LHCN-M2 (cell line): ENCODE measurements at regions not wholly inside any gene's neighbourhood (a gene's known extent, or its start where the extent isn't known, plus 50 kb on each side); places are given as distances from the start of the nearest gene placed in this dataset.
"Not testable (repeated sequence)": the region's sequence is repeated elsewhere in the genome, so short reads cannot be mapped to it uniquely, and the experiment has no call there.

Source experiments
- DNase-seq: peaks from one replicate; pipeline ENCODE4 v3.0.0-alpha.2; 2012; ENCODE audit warnings: low read depth

DNA sequence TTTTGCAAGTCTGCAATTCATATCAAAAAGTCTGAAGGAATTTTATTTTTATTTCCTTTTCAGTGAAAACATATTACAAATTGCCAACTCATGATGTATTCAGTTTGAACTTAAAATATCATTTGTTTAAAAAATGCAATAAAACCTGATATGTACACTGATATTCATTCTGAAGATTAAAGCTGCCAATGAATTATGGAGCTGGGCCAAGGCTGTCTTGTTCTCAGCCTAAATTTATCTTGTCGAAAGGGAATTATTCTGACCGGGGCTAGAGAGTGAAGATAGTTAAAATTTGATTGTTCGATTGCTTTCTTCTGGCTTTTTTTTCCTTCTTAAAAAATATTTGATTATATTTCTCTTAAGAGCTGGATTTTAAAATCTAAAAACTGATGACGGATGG is 54.0 kb upstream of the RBFOX1 start:
- DNase-seq = no peak

DNA sequence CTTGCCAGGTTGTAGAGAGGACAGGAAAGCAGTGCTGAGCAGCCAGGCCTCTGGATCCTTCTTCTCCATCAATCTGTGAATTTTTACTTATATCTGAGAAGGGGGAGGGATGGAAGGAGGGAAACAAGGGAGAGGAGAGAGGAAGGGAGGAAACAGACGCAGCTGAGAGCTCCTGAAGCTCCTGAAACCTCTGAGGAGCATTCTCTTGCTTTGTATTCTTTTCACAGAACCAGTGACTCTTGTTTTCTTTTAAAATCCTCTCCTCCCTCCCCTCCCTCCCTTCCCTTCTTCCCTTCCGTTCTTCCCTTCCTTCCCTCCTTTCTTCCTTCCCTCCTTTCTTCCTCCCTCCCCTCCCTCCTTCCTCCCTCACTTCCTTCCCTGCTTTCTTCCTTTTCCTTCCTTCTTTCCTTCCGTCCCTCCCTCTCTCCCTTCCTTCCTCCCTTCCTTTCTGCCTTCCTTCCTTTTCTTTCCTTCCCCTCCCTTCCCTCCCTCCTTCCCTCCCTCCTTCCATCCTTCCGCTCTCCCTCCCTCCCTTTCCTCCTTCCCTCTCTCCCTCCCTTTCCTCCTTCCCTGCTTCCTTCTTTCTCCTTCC is 60.0 kb upstream of the RBFOX1 start:
- DNase-seq = no peak

DNA sequence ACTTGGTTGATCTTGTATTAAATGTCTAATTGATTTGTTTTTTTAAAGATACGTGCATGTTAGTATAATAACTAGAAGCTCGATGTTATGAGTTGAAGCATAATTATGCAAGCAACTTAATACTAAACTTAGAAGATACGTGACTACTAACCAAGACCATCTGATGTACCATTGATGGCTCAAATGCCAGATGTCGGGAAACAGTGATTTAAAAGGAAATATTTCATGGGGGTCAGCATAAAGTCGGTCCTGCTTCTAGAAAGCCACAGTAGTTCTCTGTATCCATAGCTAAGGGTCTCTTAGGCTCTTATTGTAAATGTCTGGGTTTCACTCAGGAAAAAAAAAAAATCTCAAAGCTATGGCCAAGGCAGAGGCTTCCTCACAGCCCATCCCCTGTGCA is 61.2 kb upstream of the RBFOX1 start:
- DNase-seq = no peak

GRCh38 chr16:7270823-7271222 is 61.8 kb upstream of the RBFOX1 start:
- DNase-seq = no peak

DNA sequence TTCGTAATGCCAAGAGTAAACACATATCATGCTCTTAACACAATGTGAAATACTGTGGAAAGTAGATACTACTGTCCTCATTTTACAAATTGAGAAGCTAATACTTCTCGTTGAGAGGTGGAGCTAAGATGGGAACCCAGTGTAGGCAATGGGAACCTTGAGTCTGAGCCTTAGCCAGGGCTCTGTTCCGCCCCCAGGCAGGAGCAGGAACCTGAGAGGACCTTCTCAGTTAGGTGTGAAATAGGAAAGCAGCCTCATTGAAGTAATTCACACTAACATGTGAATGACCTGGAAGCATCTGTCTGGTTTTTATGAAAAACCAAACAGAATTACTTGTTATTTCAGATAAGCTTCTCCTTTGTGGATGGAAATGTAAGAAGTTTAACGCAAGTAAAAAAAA is 62.6 kb upstream of the RBFOX1 start:
- no peak for DNase-seq

- peak; percentile 42 for DNase-seq
Measured at GRCh38 chr16:7268182-7268581, 64.5 kb upstream of the RBFOX1 start.

DNA sequence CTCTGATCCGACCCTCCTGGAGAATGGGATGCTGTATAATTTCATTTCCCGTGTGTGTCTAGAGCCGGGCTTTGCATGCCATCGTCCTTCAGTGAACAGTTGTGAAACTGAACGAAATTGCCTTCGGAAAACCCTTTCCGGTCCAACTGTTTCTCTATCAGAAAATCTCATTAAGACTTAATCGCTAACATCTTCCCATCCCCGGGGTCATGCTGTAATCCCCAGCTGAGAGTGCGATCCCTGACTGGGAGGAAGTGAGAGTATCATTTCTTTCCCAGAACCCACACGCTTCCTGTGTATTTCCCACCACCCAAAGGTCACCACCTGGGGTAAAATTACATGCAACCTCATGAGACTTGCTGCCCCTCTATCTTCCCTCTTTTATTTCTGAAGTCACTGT is 75.6 kb upstream of the RBFOX1 start:
- DNase-seq = no peak

DNA sequence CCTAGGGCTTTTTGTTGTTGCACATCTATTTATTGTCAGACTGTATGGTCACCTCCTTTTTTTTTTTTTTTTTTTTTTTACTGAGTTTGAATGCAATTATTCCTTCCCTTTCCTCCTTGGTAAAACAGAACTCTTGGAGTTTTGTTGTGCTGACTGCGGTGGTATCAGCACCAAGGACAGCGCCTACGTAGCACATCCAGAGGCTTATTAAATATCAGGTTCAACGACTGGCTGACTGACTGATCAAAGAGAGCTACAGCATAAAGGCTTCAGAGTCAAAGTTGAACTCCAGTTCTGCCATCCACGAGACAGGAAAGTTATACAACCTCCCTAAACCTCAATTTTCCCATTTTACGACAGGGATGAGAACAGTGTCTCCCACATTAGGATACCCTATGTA is 86.1 kb upstream of the RBFOX1 start:
- DNase-seq = peak; percentile 1

DNA sequence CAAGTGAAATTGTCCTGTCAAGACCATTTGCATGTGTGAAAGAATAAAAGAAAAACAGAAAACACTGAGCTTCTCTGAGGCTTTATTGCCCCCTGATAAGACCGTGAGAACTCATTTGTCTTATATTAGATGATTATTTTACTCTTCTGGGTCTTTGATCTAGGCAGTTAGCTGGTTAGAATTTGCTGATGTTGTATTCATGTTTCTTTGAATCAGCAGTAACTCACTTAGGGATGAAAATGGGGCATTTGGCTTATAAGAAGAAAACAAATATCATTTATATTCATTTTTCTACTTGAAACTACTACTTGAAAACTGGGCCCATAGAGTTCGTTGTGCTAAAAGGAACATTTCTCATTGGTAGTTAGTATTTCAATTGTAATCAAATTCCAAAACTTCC is 93.1 kb upstream of the RBFOX1 start:
- DNase-seq = no peak

DNA sequence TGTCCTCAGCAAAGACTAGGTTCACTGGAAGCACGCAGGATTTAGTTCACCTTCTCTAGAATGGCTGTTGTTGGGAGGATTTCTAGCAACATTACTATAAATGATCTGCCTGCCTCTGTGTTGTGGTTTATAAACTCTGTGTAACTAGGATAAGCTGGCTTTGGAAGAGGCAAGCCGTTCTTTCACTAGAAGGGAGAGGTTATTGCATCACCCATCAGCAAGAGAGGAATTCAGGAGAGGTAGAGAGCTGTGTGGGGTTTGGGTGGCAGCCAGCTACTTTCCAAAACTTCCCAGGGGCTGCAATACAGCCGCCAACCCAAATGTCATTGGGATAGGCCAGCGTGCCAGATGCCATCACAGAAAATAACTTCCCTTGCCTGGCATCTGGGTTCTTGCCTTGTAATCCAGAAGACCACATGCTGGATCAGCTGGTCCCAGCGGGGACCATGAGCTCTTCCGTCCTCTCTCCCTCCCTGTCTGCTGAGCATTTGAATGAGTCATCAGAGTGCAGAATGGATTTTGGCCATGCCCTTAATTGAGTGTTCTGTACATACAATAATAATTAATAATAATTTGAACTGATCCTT is 95.7 kb upstream of the RBFOX1 start:
- DNase-seq = no peak

DNA sequence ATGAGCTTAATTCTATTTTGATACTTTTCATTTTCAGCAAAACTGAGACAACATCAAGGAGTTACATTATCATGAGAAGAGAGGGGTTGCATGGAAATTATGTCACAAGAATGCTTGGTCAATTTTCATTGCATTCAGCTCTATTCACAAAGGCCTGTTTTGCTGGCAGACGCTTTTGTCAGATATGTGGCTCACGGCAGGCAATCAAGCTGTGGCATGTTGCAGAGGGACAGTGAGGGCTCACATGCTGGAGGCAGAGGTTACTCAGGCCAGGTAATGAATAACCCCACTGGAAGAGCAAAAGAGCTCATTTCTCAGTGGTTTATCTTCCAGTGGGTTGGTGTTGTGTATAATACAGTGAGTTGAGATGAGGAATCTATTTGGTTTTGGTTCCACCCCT is 98.7 kb upstream of the RBFOX1 start:
- DNase-seq = no peak

DNA sequence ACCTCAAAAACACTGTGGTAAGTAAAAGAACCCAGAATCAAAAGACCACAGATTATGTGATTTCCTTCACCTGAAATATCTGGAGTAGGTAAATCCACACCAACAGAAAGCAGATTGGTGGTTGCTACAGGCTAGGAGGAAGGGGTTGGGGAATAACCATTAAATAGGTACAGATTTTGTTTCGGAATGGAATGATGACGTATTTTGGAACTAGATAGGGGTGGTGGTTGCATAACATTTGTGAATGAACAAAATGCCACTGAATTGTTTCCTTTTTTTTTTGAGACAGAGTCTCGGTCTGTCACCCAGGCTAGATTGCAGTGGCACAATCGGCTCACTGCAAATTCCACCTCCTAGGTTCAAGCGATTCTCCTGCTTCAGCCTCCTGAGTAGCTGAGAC is 100.9 kb upstream of the RBFOX1 start:
- DNase-seq = no peak

GRCh38 chr16:7229433-7230218 is 103.0 kb upstream of the RBFOX1 start:
- DNase-seq = not testable (repeated sequence)

- DNase-seq = no peak
Measured at GRCh38 chr16:7227229-7227721, 105.4 kb upstream of the RBFOX1 start.

- DNase-seq = no peak
Measured at GRCh38 chr16:7221157-7221556, 111.5 kb upstream of the RBFOX1 start.

GRCh38 chr16:7218936-7219335 is 113.7 kb upstream of the RBFOX1 start:
- DNase-seq = no peak

DNA sequence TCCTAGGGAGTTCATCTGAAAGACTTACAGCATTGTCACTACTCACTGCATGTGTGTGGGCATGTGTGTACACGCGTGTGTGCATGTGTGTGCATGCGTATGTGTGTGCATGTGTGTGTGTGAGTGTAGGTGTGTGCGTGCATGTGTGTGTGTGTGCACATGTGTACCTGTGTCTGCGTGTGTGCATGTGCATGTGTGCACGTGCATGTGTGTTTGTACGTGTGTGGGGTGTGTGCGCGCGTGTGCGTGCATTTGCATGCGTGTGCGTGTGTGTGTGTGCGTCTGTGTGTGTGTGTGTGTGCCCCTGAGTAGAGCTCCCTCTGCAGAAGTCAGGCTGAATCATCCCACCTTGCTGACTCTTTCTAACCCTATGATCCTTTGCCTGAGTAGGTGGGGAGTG is 114.8 kb upstream of the RBFOX1 start:
- no peak for DNase-seq

DNA sequence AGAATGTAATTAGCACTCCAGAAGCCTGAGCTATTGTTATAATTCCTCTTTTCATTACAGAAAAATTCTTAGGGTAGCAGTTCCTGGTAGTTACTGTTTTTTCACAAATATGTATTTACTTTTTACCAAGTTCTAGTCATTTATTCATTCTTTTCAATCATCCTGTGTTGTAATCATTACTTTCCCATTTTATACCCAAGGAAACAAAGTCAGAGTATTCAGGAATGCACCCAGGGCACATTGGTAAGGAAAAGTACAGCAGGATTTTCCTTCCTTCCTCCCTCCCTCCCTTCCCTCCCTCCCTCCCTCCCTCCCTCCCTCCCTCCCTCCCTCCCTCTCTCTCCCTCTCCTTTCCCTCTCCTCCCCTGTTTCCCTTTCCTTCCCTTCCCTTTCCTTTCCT is 115.9 kb upstream of the RBFOX1 start:
- no peak for DNase-seq

- DNase-seq = no peak
Measured at GRCh38 chr16:7211781-7212180, 120.9 kb upstream of the RBFOX1 start.

DNA sequence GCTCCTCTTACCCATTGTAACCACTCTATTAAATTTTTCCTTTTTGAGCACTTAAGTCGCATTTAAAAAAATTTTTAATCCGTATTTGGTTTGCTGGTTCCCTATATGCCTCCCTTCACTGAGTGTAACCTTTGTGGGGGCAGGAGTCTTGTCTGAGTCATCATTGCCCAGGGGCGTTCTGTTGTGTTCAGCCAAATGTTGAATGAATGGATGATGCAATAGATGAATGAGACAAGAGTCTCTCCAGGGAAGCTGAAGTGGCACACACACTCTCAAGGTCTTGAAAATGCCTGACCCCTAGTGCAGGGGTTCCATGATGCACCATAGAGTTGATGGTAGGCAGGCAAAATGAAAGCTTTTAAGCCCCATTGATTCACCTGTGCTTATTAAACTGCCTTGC is 123.0 kb upstream of the RBFOX1 start:
- no peak for DNase-seq

DNA sequence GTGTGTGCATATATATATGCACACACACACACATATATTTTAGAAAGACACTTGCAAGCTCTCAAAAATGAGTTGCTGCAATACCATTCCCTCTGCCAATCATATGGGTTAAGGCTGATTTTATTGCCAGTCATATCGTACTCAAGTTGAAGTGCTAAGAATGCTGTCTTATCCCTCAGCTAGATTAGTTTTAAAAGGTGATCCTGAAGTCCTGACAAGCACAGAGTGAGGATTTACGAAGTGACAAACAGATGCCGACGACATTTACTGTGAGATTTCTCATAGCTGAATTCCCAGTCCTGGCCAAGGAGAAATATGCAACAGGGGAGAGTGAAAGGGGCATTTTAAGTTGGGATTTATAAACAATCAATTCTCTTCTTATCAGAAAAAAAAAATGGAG is 126.2 kb upstream of the RBFOX1 start:
- DNase-seq = no peak

- no peak for DNase-seq
Measured at GRCh38 chr16:7200320-7200719, 132.3 kb upstream of the RBFOX1 start.

GRCh38 chr16:7185689-7186088 is 147.0 kb upstream of the RBFOX1 start:
- DNase-seq = no peak
